Psoas muscle (tissue), 7 donors: ENCODE measurements at regions not wholly inside any gene's neighbourhood (a gene's known extent, or its start where the extent isn't known, plus 50 kb on each side); places are given as distances from the start of the nearest gene placed in this dataset.

Experiments
- ATAC-seq, 4 donors: fragments of 200-7000 bp; cut with Tn5 transposase; one replicate each; pipeline ENCODE4 v1.9.1; 2020; ENCODE audit warnings: moderate library complexity in 3 of 4, mild to moderate bottlenecking in 2 of 4
- DNase-seq, 2 donors: peaks; one replicate each; pipeline ENCODE4 v3.0.0-alpha.2; 2020
- H3K27ac ChIP-seq: fragments of 200-600 bp; one replicate; pipeline ENCODE4 v1.8.0; 2022
- H3K27me3 ChIP-seq, 3 donors: fragments of 200-600 bp in 1 of 3; one replicate each; pipeline versions ENCODE4 v1.6.1 to v1.8.0; 2013 to 2022; ENCODE audit warnings: low read length in 2 of 3, mild to moderate bottlenecking in 2 of 3, moderate library complexity in 1 of 3; ENCODE audit not compliant: insufficient read depth in 3 of 3
- H3K36me3 ChIP-seq, 2 donors: fragments of 200-600 bp in 1 of 2; one replicate each; pipeline versions ENCODE4 v1.6.1 to v1.8.0; 2013 to 2022; ENCODE audit warnings: low read depth in 1 of 2, mild to moderate bottlenecking in 1 of 2, moderate library complexity in 1 of 2; ENCODE audit not compliant: insufficient read depth in 1 of 2
- H3K4me1 ChIP-seq: fragments of 200-600 bp; one replicate; pipeline ENCODE4 v1.8.0; 2022
- H3K4me3 ChIP-seq: fragments of 200-600 bp; one replicate; pipeline ENCODE4 v1.8.0; 2022; ENCODE audit warnings: mild to moderate bottlenecking
- H3K9me3 ChIP-seq: fragments of 200-600 bp; one replicate; pipeline ENCODE4 v1.8.0; 2022
- CTCF ChIP-seq: fragments of 200-600 bp; IDR thresholded peaks from one replicate; pipeline ENCODE4 v1.8.0; 2022; ENCODE audit warnings: antibody characterized with exemption
- WGBS, 3 donors: extraction: QIAGEN DNeasy Blood & Tissue Kit; methylation state at CpG; one replicate each; pipeline versions ENCODE4 v1.1.6 to v1.1.7; 2013; 5-methylcytosine and 5-hydroxymethylcytosine counted together
- intact Hi-C, 2 donors: fragments of 100-400 bp; cut with DNase I; formaldehyde crosslinking; loops; one replicate each; pipeline versions ENCODE4 v1.11.0 to v1.14.2; 2022
- donor health status: healthy with polysubstance abuse.
- donor health status: DM: no; HTN: no; CAD: no; lungs with moderate emphysema.
- donor health status: Bipolar disorder and iron deficiency.
- donor health status: healthy.
- donor health status: DM: yes; HTN: yes; CAD: no.
- donor health status: DM: no; HTN: no; CAD: no.
- donor health status: DM: yes; HTN: yes; CAD: no.

GRCh38 chr12:61098031-61098580 lies 1162.1 kb upstream of the USP15 start:
- ATAC-seq = no peak
- Histone ChIP-seq H3K27ac (no peak overlapping the region), H3K9me3 (no peaks in the 10 kb centered on the region), H3K4me1 (no peaks in the 10 kb centered on the region), H3K27me3 (no peaks in the 10 kb centered on the region), H3K36me3 (no peaks in the 10 kb centered on the region), H3K4me3 (no peak overlapping the region)
- intact Hi-C loops = no loop called here
- no peak for DNase-seq
- 28 to 33% (median 30%) methylated on average over 7 of the region's 7 CpGs for WGBS, 3 donors
- TF ChIP-seq CTCF = no peak

GRCh38 chr12:61107118-61107517 lies 1153.1 kb upstream of the USP15 start:
- intact Hi-C loops = no loop called here
- no peak for TF ChIP-seq CTCF
- ATAC-seq = no peak

GRCh38 chr12:61111218-61111617 lies 1149.0 kb upstream of the USP15 start:
- Histone ChIP-seq H3K27me3 (no peaks in the 10 kb centered on the region), H3K27ac (no peak overlapping the region), H3K36me3 (no peaks in the 10 kb centered on the region), H3K4me1 (no peaks in the 10 kb centered on the region), H3K4me3 (no peak overlapping the region), H3K9me3 (no peaks in the 10 kb centered on the region)
- TF ChIP-seq CTCF = no peak
- ATAC-seq (no peak), DNase-seq (no peak)
- WGBS, 3 donors = 64 to 95% (median 67%) methylated on average over 1 of the region's 1 CpG
- intact Hi-C loops = no loop called here

More at GRCh38 chr12:61107118-61107517, 1153.1 kb upstream of the USP15 start:
- DNase-seq = no peak
- Histone ChIP-seq H3K4me1 (no peaks in the 10 kb centered on the region), H3K27ac (no peak overlapping the region), H3K9me3 (no peaks in the 10 kb centered on the region), H3K36me3 (no peaks in the 10 kb centered on the region), H3K4me3 (no peak overlapping the region), H3K27me3 (no peaks in the 10 kb centered on the region)

GRCh38 chr12:61137677-61138414 lies 1122.4 kb upstream of the USP15 start:
- DNase-seq (peak in 1 of 2 donors; percentile 48), ATAC-seq (peak in 3 of 4 donors; percentile 44 to 66 (median 44))
- Histone ChIP-seq H3K4me3 (no peak overlapping the region), H3K9me3 (peaks cover 5% of the 10 kb centered on the region), H3K36me3 (no peaks in the 10 kb centered on the region), H3K27ac (no peak overlapping the region), H3K4me1 (no peaks in the 10 kb centered on the region), H3K27me3 (no peaks in the 10 kb centered on the region)
- intact Hi-C loops = no loop called here
- no peak for TF ChIP-seq CTCF
- 54 to 80% (median 59%) methylated on average over 3 of the region's 3 CpGs for WGBS, 3 donors

GRCh38 chr12:61138415-61138759 lies 1121.8 kb upstream of the USP15 start:
- TF ChIP-seq CTCF = no peak
- Histone ChIP-seq H3K27me3 (no peaks in the 10 kb centered on the region), H3K4me1 (no peaks in the 10 kb centered on the region), H3K9me3 (peaks cover 5% of the 10 kb centered on the region), H3K27ac (no peak overlapping the region), H3K4me3 (no peak overlapping the region), H3K36me3 (no peaks in the 10 kb centered on the region)
- ATAC-seq (peak in 2 of 4 donors; percentile 21 to 70), DNase-seq (no peak)
- intact Hi-C loops = no loop called here
